ENCODE measurements at regions not wholly inside any gene's neighbourhood (a gene's known extent, or its start where the extent isn't known, plus 50 kb on each side); places are given as distances from the start of the nearest gene placed in this dataset.

DNA sequence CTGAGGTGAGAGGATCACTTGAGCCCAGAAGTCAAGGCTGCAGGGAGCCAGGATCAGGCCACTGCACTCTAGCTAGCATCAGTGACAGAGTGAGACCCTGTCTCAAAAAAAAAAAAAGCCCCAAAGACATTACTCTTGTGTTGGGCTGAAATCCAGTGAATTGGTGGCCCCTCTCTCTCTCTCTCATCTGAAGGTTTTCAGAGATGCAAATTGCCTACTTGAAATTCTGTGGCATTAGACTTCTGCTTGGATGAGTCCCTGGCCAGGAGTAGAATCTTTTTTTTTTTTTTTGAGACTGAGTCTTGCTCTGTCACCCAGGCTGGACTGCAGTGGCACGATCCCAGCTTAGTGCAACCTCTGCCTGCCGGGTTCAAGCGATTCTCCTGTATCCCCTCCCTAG is 112.0 kb upstream of the ATF7IP start:
- Mint-ChIP-seq H3K27ac (ENCODE audit: low read depth, unreplicated experiment) (no peak overlapping the region), H3K4me3 (ENCODE audit: unreplicated experiment) (no peak overlapping the region), H3K4me1 (ENCODE audit: insufficient read depth, unreplicated experiment) (peaks cover 19% of the 10 kb centered on the region), H3K27me3 (ENCODE audit: insufficient read depth, unreplicated experiment) (no peaks in the 10 kb centered on the region), H3K9me3 (ENCODE audit: unreplicated experiment) (no peaks in the 10 kb centered on the region), H3K36me3 (ENCODE audit: insufficient read depth, unreplicated experiment) (no peaks in the 10 kb centered on the region)
- no peak for DNase-seq (ENCODE audit: unreplicated experiment)
- no TSS peak for BruUV-seq (replicated peaks)
- TF ChIP-seq, protein P1, sequence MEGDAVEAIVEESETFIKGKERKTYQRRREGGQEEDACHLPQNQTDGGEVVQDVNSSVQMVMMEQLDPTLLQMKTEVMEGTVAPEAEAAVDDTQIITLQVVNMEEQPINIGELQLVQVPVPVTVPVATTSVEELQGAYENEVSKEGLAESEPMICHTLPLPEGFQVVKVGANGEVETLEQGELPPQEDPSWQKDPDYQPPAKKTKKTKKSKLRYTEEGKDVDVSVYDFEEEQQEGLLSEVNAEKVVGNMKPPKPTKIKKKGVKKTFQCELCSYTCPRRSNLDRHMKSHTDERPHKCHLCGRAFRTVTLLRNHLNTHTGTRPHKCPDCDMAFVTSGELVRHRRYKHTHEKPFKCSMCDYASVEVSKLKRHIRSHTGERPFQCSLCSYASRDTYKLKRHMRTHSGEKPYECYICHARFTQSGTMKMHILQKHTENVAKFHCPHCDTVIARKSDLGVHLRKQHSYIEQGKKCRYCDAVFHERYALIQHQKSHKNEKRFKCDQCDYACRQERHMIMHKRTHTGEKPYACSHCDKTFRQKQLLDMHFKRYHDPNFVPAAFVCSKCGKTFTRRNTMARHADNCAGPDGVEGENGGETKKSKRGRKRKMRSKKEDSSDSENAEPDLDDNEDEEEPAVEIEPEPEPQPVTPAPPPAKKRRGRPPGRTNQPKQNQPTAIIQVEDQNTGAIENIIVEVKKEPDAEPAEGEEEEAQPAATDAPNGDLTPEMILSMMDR (IDR thresholded peaks at IDR 0.05; ENCODE audit: unreplicated experiment): no peak
- ChIA-PET POLR2A (no interaction called here), CTCF (interaction anchor here (0.6 to 3.3 kb wide), 3 partner anchors 15 to 260 kb away, joined by 3 to 21 read pairs (median 11); partner anchors contain the start of gene ATF7IP)
- intact Hi-C loops (cut with micrococcal nuclease): no loop called here

DNA sequence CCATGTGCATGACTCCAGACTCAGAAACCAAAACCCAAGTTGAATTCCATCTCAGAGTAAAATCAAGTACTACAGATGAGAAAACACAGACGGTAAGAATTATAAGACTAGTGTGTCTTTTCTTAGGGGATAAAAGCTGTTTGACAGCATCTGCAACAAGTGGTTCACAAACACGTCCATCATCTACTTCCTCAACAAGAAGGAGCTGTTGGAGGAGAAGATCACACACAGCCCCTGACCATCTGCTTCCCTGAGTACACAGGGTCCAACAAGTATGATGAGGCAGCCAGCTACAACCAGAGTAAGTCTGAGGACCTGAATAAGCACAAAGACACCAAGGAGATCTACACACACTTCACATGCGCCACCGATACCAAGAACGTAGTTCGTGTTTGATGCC is 110.7 kb upstream of the ATF7IP start:
- intact Hi-C loops (cut with micrococcal nuclease): no loop called here
- no peak overlapping the region for H3K27ac Mint-ChIP-seq (ENCODE audit: low read depth, unreplicated experiment)
- H3K9me3 Mint-ChIP-seq (ENCODE audit: unreplicated experiment): no peaks in the 10 kb centered on the region
- H3K4me3 Mint-ChIP-seq (ENCODE audit: unreplicated experiment): no peak overlapping the region
- TF ChIP-seq, protein P1 (IDR thresholded peaks at IDR 0.05; ENCODE audit: unreplicated experiment): no peak
- no peaks in the 10 kb centered on the region for H3K27me3 Mint-ChIP-seq (ENCODE audit: insufficient read depth, unreplicated experiment)
- CTCF ChIA-PET: interaction anchor here (3.1 to 3.3 kb wide), 2 partner anchors 16 to 111 kb away, joined by 11 to 21 read pairs; partner anchors contain the start of gene ATF7IP
- no peak for DNase-seq (ENCODE audit: unreplicated experiment)
- no TSS peak for BruUV-seq (replicated peaks)
- peaks cover 20% of the 10 kb centered on the region for H3K4me1 Mint-ChIP-seq (ENCODE audit: insufficient read depth, unreplicated experiment)
- H3K36me3 Mint-ChIP-seq (ENCODE audit: insufficient read depth, unreplicated experiment): no peaks in the 10 kb centered on the region
- POLR2A ChIA-PET: interaction anchor here (1.3 kb wide), 1 partner anchor 63 kb away, joined by 3 read pairs; no protein-coding TSS in a partner anchor

DNA sequence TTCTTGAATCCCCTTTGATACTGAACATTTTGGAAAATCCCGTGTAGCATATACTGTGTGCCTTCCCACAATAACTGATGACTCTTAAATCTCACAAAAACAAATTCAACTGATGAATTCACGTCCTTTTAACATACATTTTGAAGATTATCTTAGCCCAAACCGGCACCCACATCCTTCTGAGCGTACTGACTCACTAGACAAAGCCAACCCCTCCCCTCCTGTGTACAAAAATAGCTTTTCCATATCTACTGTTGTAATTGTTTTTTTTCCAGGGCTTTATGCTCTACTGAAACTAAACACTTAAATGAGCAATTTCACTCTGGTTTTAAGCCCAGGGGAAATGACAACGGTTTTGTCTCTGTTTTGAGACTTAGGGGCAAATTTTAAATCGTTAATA is 109.4 kb upstream of the ATF7IP start:
- H3K36me3 Mint-ChIP-seq (ENCODE audit: insufficient read depth, unreplicated experiment): no peaks in the 10 kb centered on the region
- POLR2A ChIA-PET: interaction anchor here (0.5 to 1.9 kb wide), 2 partner anchors 14 to 110 kb away, joined by 4 to 7 read pairs; partner anchors contain the start of gene ATF7IP
- intact Hi-C loops (cut with micrococcal nuclease): loop anchor here (1.0 kb wide), 1 partner anchor 109 kb away; the partner anchor contains the start of gene ATF7IP
- no peaks in the 10 kb centered on the region for H3K9me3 Mint-ChIP-seq (ENCODE audit: unreplicated experiment)
- peak overlapping the region; percentile 85 for H3K27ac Mint-ChIP-seq (ENCODE audit: low read depth, unreplicated experiment)
- H3K4me3 Mint-ChIP-seq (ENCODE audit: unreplicated experiment): no peak overlapping the region
- peaks cover 20% of the 10 kb centered on the region for H3K4me1 Mint-ChIP-seq (ENCODE audit: insufficient read depth, unreplicated experiment)
- CTCF ChIA-PET: interaction anchor here (3.1 to 3.3 kb wide), 2 partner anchors 18 to 110 kb away, joined by 11 to 21 read pairs; partner anchors contain the start of gene ATF7IP
- H3K27me3 Mint-ChIP-seq (ENCODE audit: insufficient read depth, unreplicated experiment): no peaks in the 10 kb centered on the region
- TF ChIP-seq, protein P1 (IDR thresholded peaks at IDR 0.05; ENCODE audit: unreplicated experiment): no peak
- no TSS peak for BruUV-seq (replicated peaks)
- no peak for DNase-seq (ENCODE audit: unreplicated experiment)

DNA sequence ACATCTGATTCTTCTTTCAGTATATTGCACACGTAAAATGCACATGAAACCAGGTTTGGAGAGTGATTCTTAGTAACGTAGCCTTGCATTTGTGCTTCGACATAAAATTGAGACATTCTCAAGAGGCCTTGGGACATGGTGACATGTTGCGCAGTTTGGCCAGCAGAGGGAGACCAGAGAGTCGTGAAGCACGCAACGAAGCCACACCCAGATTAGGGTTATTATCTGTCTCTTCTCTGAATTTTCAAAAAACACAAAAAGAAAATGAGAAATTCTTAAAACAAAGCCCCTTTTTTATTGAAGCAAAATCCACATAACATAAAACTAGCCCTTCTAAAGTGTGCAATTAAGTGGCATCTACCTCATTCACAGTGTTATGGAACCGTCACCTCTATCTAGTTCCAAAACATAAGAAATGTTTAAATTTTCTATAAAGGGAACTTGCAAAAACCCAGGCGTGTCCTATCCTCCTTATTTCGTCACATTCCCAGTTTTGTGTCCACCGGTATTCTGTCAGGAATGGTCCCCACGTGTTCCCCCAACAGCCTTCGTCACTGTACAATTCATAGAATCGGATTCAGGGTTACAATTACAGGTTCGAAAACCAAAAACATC is 108.8 kb upstream of the ATF7IP start:
- TF ChIP-seq, protein P1 (IDR thresholded peaks at IDR 0.05; ENCODE audit: unreplicated experiment): peak; percentile 30
- Mint-ChIP-seq H3K27ac (ENCODE audit: low read depth, unreplicated experiment) (peak overlapping the region; percentile 85), H3K36me3 (ENCODE audit: insufficient read depth, unreplicated experiment) (no peaks in the 10 kb centered on the region), H3K27me3 (ENCODE audit: insufficient read depth, unreplicated experiment) (no peaks in the 10 kb centered on the region), H3K4me1 (ENCODE audit: insufficient read depth, unreplicated experiment) (peaks cover 20% of the 10 kb centered on the region), H3K4me3 (ENCODE audit: unreplicated experiment) (no peak overlapping the region), H3K9me3 (ENCODE audit: unreplicated experiment) (no peaks in the 10 kb centered on the region)
- POLR2A ChIA-PET: interaction anchor here (1.9 kb wide), 1 partner anchor 109 kb away, joined by 7 read pairs; the partner anchor contains the start of gene ATF7IP
- intact Hi-C loops (cut with micrococcal nuclease): loop anchor here (1.0 kb wide), 1 partner anchor 109 kb away; the partner anchor contains the start of gene ATF7IP
- DNase-seq (ENCODE audit: unreplicated experiment): peak; percentile 80
- BruUV-seq (replicated peaks): no TSS peak
- CTCF ChIA-PET: interaction anchor here (3.3 kb wide), 1 partner anchor 109 kb away, joined by 11 read pairs; the partner anchor contains the start of gene ATF7IP
